Neural cell (in vitro differentiated cells): ENCODE measurements at regions not wholly inside any gene's neighbourhood (a gene's known extent, or its start where the extent isn't known, plus 50 kb on each side); places are given as distances from the start of the nearest gene placed in this dataset.

ENCODE experiments used
- H2AFZ ChIP-seq: fragments of 200-600, 300-800 bp; sonication (generic), shearing (Covaris generic); 2 replicates; pipeline ENCODE4 v1.6.0; 2014; ENCODE audit warnings: low read depth, mild to moderate bottlenecking, antibody characterized with exemption, low read length, moderate library complexity
- H3F3A ChIP-seq: fragments of 200-600 bp; shearing (Covaris generic); 2 replicates; pipeline ENCODE4 v1.6.1; 2016; ENCODE audit warnings: mild to moderate bottlenecking, moderate library complexity, mixed read lengths, antibody characterized with exemption, low read length; ENCODE audit not compliant: insufficient read depth, poor library complexity, severe bottlenecking
- H3K27ac ChIP-seq: fragments of 200-600, 300-800 bp; sonication (generic), shearing (Covaris generic); 2 replicates; pipeline ENCODE4 v1.5.1; 2014; ENCODE audit warnings: mild to moderate bottlenecking, low read length, moderate library complexity
- H3K27me3 ChIP-seq: fragments of 300-800, 200-600 bp; sonication (generic), shearing (Covaris generic); 2 replicates; pipeline ENCODE4 v1.6.0; 2014; ENCODE audit warnings: mild to moderate bottlenecking, low read depth, low read length, moderate library complexity; ENCODE audit not compliant: insufficient read depth
- H3K36me3 ChIP-seq: fragments of 300-800, 200-600 bp; sonication (generic), shearing (Covaris generic); 2 replicates; pipeline ENCODE4 v1.5.1; 2014; ENCODE audit warnings: mild to moderate bottlenecking, antibody characterized with exemption, low read length, moderate library complexity; ENCODE audit not compliant: insufficient read depth
- H3K4me2 ChIP-seq: fragments of 300-800, 200-600 bp; sonication (generic), shearing (Covaris generic); 2 replicates; pipeline ENCODE4 v1.6.0; 2014; ENCODE audit warnings: mild to moderate bottlenecking, low read length
- H3K4me3 ChIP-seq: fragments of 300-800, 200-600 bp; sonication (generic), shearing (Covaris generic); 2 replicates; pipeline ENCODE4 v1.5.1; 2014; ENCODE audit warnings: mild to moderate bottlenecking, low read length, moderate library complexity
- H3K79me2 ChIP-seq: fragments of 200-600 bp; shearing (Covaris generic); replicated peaks from 2 replicates; pipeline ENCODE4 v1.6.0; 2014; ENCODE audit warnings: mild to moderate bottlenecking, low read length, moderate library complexity; ENCODE audit not compliant: insufficient read depth
- H3K9ac ChIP-seq: fragments of 300-800, 200-600 bp; sonication (generic), shearing (Covaris generic); 2 replicates; pipeline ENCODE4 v1.6.1; 2016; ENCODE audit warnings: mild to moderate bottlenecking, low read length, mixed read lengths
- H3K9me2 ChIP-seq: fragments of 200-600 bp; shearing (Covaris generic); 2 replicates; pipeline ENCODE4 v1.6.1; 2016; ENCODE audit warnings: mild to moderate bottlenecking, low read length, mixed read lengths; ENCODE audit not compliant: insufficient read depth
- H3K9me3 ChIP-seq: fragments of 200-600, 300-800 bp; sonication (generic), shearing (Covaris generic); 2 replicates; pipeline ENCODE4 v1.6.1; 2016; ENCODE audit warnings: mild to moderate bottlenecking, mixed run types, low read length, moderate library complexity, mixed read lengths
- H4K20me1 ChIP-seq: fragments of 200-600 bp; shearing (Covaris generic); 2 replicates; pipeline ENCODE4 v1.6.1; 2016; ENCODE audit warnings: mild to moderate bottlenecking, mixed run types; ENCODE audit not compliant: insufficient read depth
- CTCF ChIP-seq: fragments of 450-650 bp; IDR thresholded peaks from 2 replicates; pipeline ENCODE4 v1.5.1; 2014; ENCODE audit warnings: antibody characterized with exemption, mild to moderate bottlenecking, moderate library complexity; ENCODE audit not compliant: poor library complexity, severe bottlenecking
- EP300 ChIP-seq: fragments of 450-650 bp; conservative IDR thresholded peaks from 2 replicates; pipeline ENCODE4 v1.6.1; 2014; ENCODE audit warnings: antibody characterized with exemption, mild to moderate bottlenecking, moderate library complexity; ENCODE audit not compliant: poor library complexity, severe bottlenecking
- EZH2 ChIP-seq: fragments of 200-600, 300-800 bp; shearing (Covaris generic), sonication (generic); IDR thresholded peaks from 2 replicates; pipeline ENCODE4 v1.6.1; 2014; ENCODE audit warnings: antibody characterized with exemption, low read length, borderline replicate concordance, mild to moderate bottlenecking; ENCODE audit not compliant: insufficient read depth, poor library complexity, severe bottlenecking
- MXI1 ChIP-seq: fragments of 450-650 bp; conservative IDR thresholded peaks from 2 replicates; pipeline ENCODE4 v1.6.1; 2014; ENCODE audit warnings: antibody characterized with exemption, mild to moderate bottlenecking; ENCODE audit not compliant: poor library complexity, severe bottlenecking
- POLR2AphosphoS5 ChIP-seq: IDR thresholded peaks from 2 replicates; pipeline ENCODE4 v1.6.1; 2012
- RAD21 ChIP-seq: fragments of 450-650 bp; conservative IDR thresholded peaks from 2 replicates; pipeline ENCODE4 v1.6.1; 2014; ENCODE audit warnings: antibody characterized with exemption, mild to moderate bottlenecking, moderate library complexity
- REST ChIP-seq: IDR thresholded peaks from 2 replicates; pipeline ENCODE4 v1.6.1; 2012; ENCODE audit warnings: borderline replicate concordance
- SMC3 ChIP-seq: fragments of 450-650 bp; conservative IDR thresholded peaks from 2 replicates; pipeline ENCODE4 v1.6.1; 2014; ENCODE audit warnings: antibody characterized with exemption, mild to moderate bottlenecking, moderate library complexity; ENCODE audit not compliant: poor library complexity
- TAF1 ChIP-seq: IDR thresholded peaks from 2 replicates; pipeline ENCODE4 v1.6.1; 2012; ENCODE audit warnings: low read depth

GRCh38 chr10:4334015-4334414 is 492.0 kb upstream of the AKR1E2 start:
- Histone ChIP-seq H3K27ac (no peak overlapping the region), H3K36me3 (no peaks in the 10 kb centered on the region), H3K9me2 (no peaks in the 10 kb centered on the region), H3K27me3 (no peaks in the 10 kb centered on the region), H3K9ac (no peak overlapping the region), H3K9me3 (no peaks in the 10 kb centered on the region), H4K20me1 (no peaks in the 10 kb centered on the region), H3K4me2 (no peak overlapping the region), H3F3A (no peaks in the 10 kb centered on the region), H2AFZ (no peak overlapping the region), H3K4me3 (no peak overlapping the region), H3K79me2 (no peaks in the 10 kb centered on the region)
- no peak for TF ChIP-seq EP300
- no peak for TF ChIP-seq SMC3
- TF ChIP-seq MXI1 = no peak
- TF ChIP-seq EZH2 = no peak
- TF ChIP-seq TAF1 = no peak
- TF ChIP-seq RAD21 = no peak
- no peak for TF ChIP-seq REST
- TF ChIP-seq POLR2AphosphoS5 = no peak

- H3K9ac ChIP-seq = no peak overlapping the region
- H3K4me3 ChIP-seq = no peak overlapping the region
- no peaks in the 10 kb centered on the region for H3K27me3 ChIP-seq
- no peaks in the 10 kb centered on the region for H3K9me3 ChIP-seq
- H3F3A ChIP-seq = no peaks in the 10 kb centered on the region
- H4K20me1 ChIP-seq = no peaks in the 10 kb centered on the region
- H3K4me2 ChIP-seq = no peak overlapping the region
- no peaks in the 10 kb centered on the region for H3K79me2 ChIP-seq
- H3K36me3 ChIP-seq = no peaks in the 10 kb centered on the region
- H3K27ac ChIP-seq = no peak overlapping the region
- no peak for TF ChIP-seq MXI1
- TF ChIP-seq EP300 = no peak
- TF ChIP-seq RAD21 = no peak
- no peak for TF ChIP-seq CTCF
- TF ChIP-seq REST = no peak
- TF ChIP-seq POLR2AphosphoS5 = no peak
- no peak for TF ChIP-seq TAF1
- no peak for TF ChIP-seq SMC3
- TF ChIP-seq EZH2 = no peak
- H2AFZ ChIP-seq = no peak overlapping the region
- no peaks in the 10 kb centered on the region for H3K9me2 ChIP-seq
These were observed 492.5 kb upstream of the AKR1E2 start for GRCh38 chr10:4333459-4333894.
